ENCODE measurements at regions not wholly inside any gene's neighbourhood (a gene's known extent, or its start where the extent isn't known, plus 50 kb on each side); places are given as distances from the start of the nearest gene placed in this dataset.

- no peak overlapping the region for H3K4me3 ChIP-seq
- H4K20me1 ChIP-seq (replicated peaks; ENCODE audit: control insufficient read depth, insufficient read depth, low read length) = no peaks in the 10 kb centered on the region
- CTCF ChIA-PET (ENCODE audit: low intra/inter-chr PET ratio) = no interaction called here
- POLR2A ChIA-PET = no interaction called here
- no peak overlapping the region for H3K4me2 ChIP-seq (ENCODE audit: insufficient read depth, low read length)
- H3K9ac ChIP-seq (ENCODE audit: insufficient read depth in 1 of 2, low read depth in 2 of 2, low read length in 2 of 2) = no peak overlapping the region
- DNase-seq (ENCODE audit: extremely low read depth in 1 of 4, low spot score in 3 of 4) (no peak), FAIRE-seq (no peak), ATAC-seq (no peak)
- intact Hi-C loops (cut with micrococcal nuclease) (no loop called here), in situ Hi-C loops (cut with MboI) (no loop called here)
- no peak overlapping the region for H3K27ac ChIP-seq (ENCODE audit: extremely low read depth, low read depth, low read length)
- no peaks in the 10 kb centered on the region for H3K9me1 ChIP-seq (ENCODE audit: control insufficient read depth, insufficient read depth, low read length)
- TF ChIP-seq YBX1 (IDR thresholded peaks at IDR 0.05) (no peak), ZNF184 (CRISPR knock-in tag; IDR thresholded peaks at IDR 0.05) (no peak), STAG1 (CRISPR knock-in tag; IDR thresholded peaks at IDR 0.05; ENCODE audit: borderline replicate concordance) (no peak), USF1 (CRISPR knock-in tag; IDR thresholded peaks at IDR 0.05) (no peak), RBM25 (IDR thresholded peaks at IDR 0.05; ENCODE audit: low read depth, low read length, severe bottlenecking) (peak; percentile 59)
- no peaks in the 10 kb centered on the region for H3K79me2 ChIP-seq (ENCODE audit: control insufficient read depth, insufficient read depth, low read length)
- no TSS peak for BruUV-seq (replicated peaks)
- no peaks in the 10 kb centered on the region for H3K36me3 ChIP-seq (ENCODE audit: control insufficient read depth, insufficient read depth, low read length)
- H3K27me3 ChIP-seq (ENCODE audit: control insufficient read depth in 2 of 2, insufficient read depth in 2 of 2, low read length in 2 of 2) = no peaks in the 10 kb centered on the region; a peak in 1 of 5 replicates
- no peaks in the 10 kb centered on the region for H3K9me3 ChIP-seq (replicated peaks; ENCODE audit: control insufficient read depth, insufficient read depth, low read depth, low read length)
- 0% methylated on average over 3 of the region's 3 CpGs for WGBS (ENCODE audit: insufficient coverage, low coverage, missing lambda C conversion rate)
- H2AFZ ChIP-seq (ENCODE audit: low read depth, low read length) = no peak overlapping the region
- no peaks in the 10 kb centered on the region for H3K4me1 ChIP-seq (replicated peaks in 1 of 2; ENCODE audit: control insufficient read depth in 2 of 2, insufficient read depth in 2 of 2, low read length in 2 of 2)
Measured at GRCh38 chr16:26801628-26802027, 265.1 kb upstream of the C16orf82 start.

GRCh38 chr16:26802440-26802839, 264.3 kb upstream of the C16orf82 start:
- Histone ChIP-seq H3K4me3 (no peak overlapping the region), H3K9me3 (replicated peaks; ENCODE audit: control insufficient read depth, insufficient read depth, low read depth, low read length) (no peaks in the 10 kb centered on the region), H3K27me3 (ENCODE audit: control insufficient read depth in 2 of 2, insufficient read depth in 2 of 2, low read length in 2 of 2) (no peaks in the 10 kb centered on the region; a peak in 1 of 5 replicates), H3K79me2 (ENCODE audit: control insufficient read depth, insufficient read depth, low read length) (no peaks in the 10 kb centered on the region), H3K36me3 (ENCODE audit: control insufficient read depth, insufficient read depth, low read length) (no peaks in the 10 kb centered on the region), H3K4me2 (ENCODE audit: insufficient read depth, low read length) (no peak overlapping the region), H3K27ac (ENCODE audit: extremely low read depth, low read depth, low read length) (no peak overlapping the region), H3K9ac (ENCODE audit: insufficient read depth in 1 of 2, low read depth in 2 of 2, low read length in 2 of 2) (no peak overlapping the region), H4K20me1 (replicated peaks; ENCODE audit: control insufficient read depth, insufficient read depth, low read length) (no peaks in the 10 kb centered on the region), H3K4me1 (replicated peaks in 1 of 2; ENCODE audit: control insufficient read depth in 2 of 2, insufficient read depth in 2 of 2, low read length in 2 of 2) (no peaks in the 10 kb centered on the region), H3K9me1 (ENCODE audit: control insufficient read depth, insufficient read depth, low read length) (no peaks in the 10 kb centered on the region), H2AFZ (ENCODE audit: low read depth, low read length) (no peak overlapping the region)
- CTCF ChIA-PET (ENCODE audit: low intra/inter-chr PET ratio) = no interaction called here
- in situ Hi-C loops (cut with MboI) (no loop called here), intact Hi-C loops (cut with micrococcal nuclease) (no loop called here)
- ATAC-seq (no peak), DNase-seq (ENCODE audit: extremely low read depth in 1 of 4, low spot score in 3 of 4) (no peak), FAIRE-seq (no peak)
- no TSS peak for BruUV-seq (replicated peaks)
- WGBS (ENCODE audit: insufficient coverage, low coverage, missing lambda C conversion rate) = 4% methylated on average over 4 of the region's 4 CpGs
- POLR2A ChIA-PET = no interaction called here
- TF ChIP-seq SRSF7 (optimal IDR thresholded peaks at IDR 0.05; ENCODE audit: low read depth, low read length) (no peak), PTTG1 (tag; IDR thresholded peaks at IDR 0.05; ENCODE audit: low read depth) (no peak), HEY1 (CRISPR knock-in tag; IDR thresholded peaks at IDR 0.05; ENCODE audit: borderline replicate concordance) (no peak), USF1 (CRISPR knock-in tag; IDR thresholded peaks at IDR 0.05) (no peak), SMARCB1 (IDR thresholded peaks at IDR 0.05; ENCODE audit: insufficient read length, low read depth) (no peak), ZBTB12 (CRISPR knock-in tag; IDR thresholded peaks at IDR 0.05) (no peak), EZH2 (IDR thresholded peaks at IDR 0.05; ENCODE audit: borderline replicate concordance, low read depth, low read length) (no peak), MIER1 (IDR thresholded peaks at IDR 0.05; ENCODE audit: low read depth) (no peak), CBX1 (IDR thresholded peaks at IDR 0.05; ENCODE audit: low read depth) (no peak), THRA (IDR thresholded peaks at IDR 0.05) (no peak)
